ENCODE measurements at regions not wholly inside any gene's neighbourhood (a gene's known extent, or its start where the extent isn't known, plus 50 kb on each side); places are given as distances from the start of the nearest gene placed in this dataset.

DNA sequence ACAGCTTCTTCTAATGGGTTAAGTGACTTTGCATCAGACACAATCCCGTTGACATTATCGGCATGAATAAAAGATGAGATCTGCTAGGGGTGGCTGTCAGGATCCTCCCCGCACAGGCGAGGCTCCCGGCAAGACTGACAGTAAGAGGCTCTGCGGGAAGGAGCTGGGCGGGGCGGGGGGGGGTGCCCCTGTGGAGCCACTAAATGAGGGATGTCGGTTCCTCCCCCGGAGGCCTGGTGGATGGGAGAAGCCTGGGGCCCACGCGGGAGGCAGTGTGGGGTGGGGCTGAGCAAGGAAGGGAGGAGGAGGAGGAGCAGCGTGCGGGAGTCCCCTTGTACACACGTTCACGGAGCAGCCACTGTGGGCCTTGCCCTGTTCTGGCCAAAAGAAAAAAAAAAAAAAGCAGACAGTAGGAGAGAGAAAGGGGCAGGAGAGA, 190.9 kb upstream of the GSE1 start:
- H3K9me3 Mint-ChIP-seq: no peaks in the 10 kb centered on the region
- peak; percentile 38 for DNase-seq

GRCh38 chr16:85422632-85423550, 190.2 kb upstream of the GSE1 start:
- Mint-ChIP-seq H3K27ac (no peak overlapping the region), H3K36me3 (ENCODE audit: low read depth) (no peaks in the 10 kb centered on the region), H3K4me3 (no peak overlapping the region), H3K4me1 (peaks cover 30% of the 10 kb centered on the region), H3K9me3 (no peaks in the 10 kb centered on the region), H3K27me3 (ENCODE audit: low read depth, poor library complexity) (peaks cover 77% of the 10 kb centered on the region)
- no peak for TF ChIP-seq CTCF (IDR thresholded peaks at IDR 0.05)
- peak; percentile 19 for DNase-seq

More for the DNA sequence above, 190.9 kb upstream of the GSE1 start:
- no peak for TF ChIP-seq CTCF (IDR thresholded peaks at IDR 0.05)
- no peak overlapping the region for H3K4me3 Mint-ChIP-seq
- H3K4me1 Mint-ChIP-seq: peaks cover 30% of the 10 kb centered on the region
- H3K27ac Mint-ChIP-seq: no peak overlapping the region
- no peaks in the 10 kb centered on the region for H3K36me3 Mint-ChIP-seq (ENCODE audit: low read depth)
- H3K27me3 Mint-ChIP-seq (ENCODE audit: low read depth, poor library complexity): peaks cover 77% of the 10 kb centered on the region

- peaks cover 25% of the 10 kb centered on the region for H3K4me1 Mint-ChIP-seq
- no peaks in the 10 kb centered on the region for H3K9me3 Mint-ChIP-seq
- DNase-seq: peak; percentile 2
- H3K4me3 Mint-ChIP-seq: no peak overlapping the region
- H3K27ac Mint-ChIP-seq: no peak overlapping the region
- peaks cover 79% of the 10 kb centered on the region for H3K27me3 Mint-ChIP-seq (ENCODE audit: low read depth, poor library complexity)
- no peaks in the 10 kb centered on the region for H3K36me3 Mint-ChIP-seq (ENCODE audit: low read depth)
- no peak for TF ChIP-seq CTCF (IDR thresholded peaks at IDR 0.05)
These were observed 189.5 kb upstream of the GSE1 start for GRCh38 chr16:85423631-85424030.

- H3K27me3 Mint-ChIP-seq (ENCODE audit: low read depth, poor library complexity): peaks cover 83% of the 10 kb centered on the region
- H3K36me3 Mint-ChIP-seq (ENCODE audit: low read depth): no peaks in the 10 kb centered on the region
- H3K27ac Mint-ChIP-seq: no peak overlapping the region
- H3K9me3 Mint-ChIP-seq: no peaks in the 10 kb centered on the region
- H3K4me3 Mint-ChIP-seq: no peak overlapping the region
- H3K4me1 Mint-ChIP-seq: peaks cover 24% of the 10 kb centered on the region
- no peak for TF ChIP-seq CTCF (IDR thresholded peaks at IDR 0.05)
- peak; percentile 0 for DNase-seq
These were observed 188.7 kb upstream of the GSE1 start for GRCh38 chr16:85424260-85425073.

- Mint-ChIP-seq H3K27me3 (ENCODE audit: low read depth, poor library complexity) (peaks cover 90% of the 10 kb centered on the region), H3K36me3 (ENCODE audit: low read depth) (no peaks in the 10 kb centered on the region), H3K9me3 (no peaks in the 10 kb centered on the region), H3K4me3 (no peak overlapping the region), H3K4me1 (peaks cover 31% of the 10 kb centered on the region), H3K27ac (no peak overlapping the region)
- no peak for TF ChIP-seq CTCF (IDR thresholded peaks at IDR 0.05)
- DNase-seq: peak; percentile 2
These were observed 188.0 kb upstream of the GSE1 start for GRCh38 chr16:85425074-85425662.

Measured in nephron progenitor cell (in vitro differentiated cells).